ENCODE measurements at regions not wholly inside any gene's neighbourhood (a gene's known extent, or its start where the extent isn't known, plus 50 kb on each side); places are given as distances from the start of the nearest gene placed in this dataset.

DNA sequence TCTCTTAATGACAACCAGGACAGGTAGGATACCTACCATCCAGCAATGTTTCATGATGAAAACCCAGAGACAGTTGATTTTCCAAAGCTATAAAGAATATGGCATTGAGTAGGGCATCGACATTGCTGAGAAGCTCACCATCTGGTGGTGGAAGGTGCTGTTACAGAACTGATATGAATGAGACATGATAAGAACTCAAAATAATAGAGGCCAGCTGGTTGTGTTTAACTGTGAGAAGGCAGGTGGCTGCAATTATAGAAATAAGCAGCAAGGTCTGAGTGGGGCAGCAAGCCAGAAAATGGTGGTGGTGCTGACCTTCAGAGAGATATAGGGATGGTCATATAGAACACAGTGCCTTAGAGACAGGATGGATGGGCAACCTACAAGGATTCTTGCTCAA is 449.7 kb downstream of the BTG1 start:
- TF ChIP-seq, protein P1, sequence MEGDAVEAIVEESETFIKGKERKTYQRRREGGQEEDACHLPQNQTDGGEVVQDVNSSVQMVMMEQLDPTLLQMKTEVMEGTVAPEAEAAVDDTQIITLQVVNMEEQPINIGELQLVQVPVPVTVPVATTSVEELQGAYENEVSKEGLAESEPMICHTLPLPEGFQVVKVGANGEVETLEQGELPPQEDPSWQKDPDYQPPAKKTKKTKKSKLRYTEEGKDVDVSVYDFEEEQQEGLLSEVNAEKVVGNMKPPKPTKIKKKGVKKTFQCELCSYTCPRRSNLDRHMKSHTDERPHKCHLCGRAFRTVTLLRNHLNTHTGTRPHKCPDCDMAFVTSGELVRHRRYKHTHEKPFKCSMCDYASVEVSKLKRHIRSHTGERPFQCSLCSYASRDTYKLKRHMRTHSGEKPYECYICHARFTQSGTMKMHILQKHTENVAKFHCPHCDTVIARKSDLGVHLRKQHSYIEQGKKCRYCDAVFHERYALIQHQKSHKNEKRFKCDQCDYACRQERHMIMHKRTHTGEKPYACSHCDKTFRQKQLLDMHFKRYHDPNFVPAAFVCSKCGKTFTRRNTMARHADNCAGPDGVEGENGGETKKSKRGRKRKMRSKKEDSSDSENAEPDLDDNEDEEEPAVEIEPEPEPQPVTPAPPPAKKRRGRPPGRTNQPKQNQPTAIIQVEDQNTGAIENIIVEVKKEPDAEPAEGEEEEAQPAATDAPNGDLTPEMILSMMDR (IDR thresholded peaks at IDR 0.05; ENCODE audit: insufficient read depth, low read length), result no peak
- TF ChIP-seq POLR2AphosphoS5 (IDR thresholded peaks at IDR 0.05; ENCODE audit: low read depth) (no peak), GABPA (IDR thresholded peaks at IDR 0.05; ENCODE audit: low read depth) (no peak), SPI1 (IDR thresholded peaks at IDR 0.05; ENCODE audit: borderline replicate concordance, low read depth) (no peak)
- TF ChIP-seq, protein P2, sequence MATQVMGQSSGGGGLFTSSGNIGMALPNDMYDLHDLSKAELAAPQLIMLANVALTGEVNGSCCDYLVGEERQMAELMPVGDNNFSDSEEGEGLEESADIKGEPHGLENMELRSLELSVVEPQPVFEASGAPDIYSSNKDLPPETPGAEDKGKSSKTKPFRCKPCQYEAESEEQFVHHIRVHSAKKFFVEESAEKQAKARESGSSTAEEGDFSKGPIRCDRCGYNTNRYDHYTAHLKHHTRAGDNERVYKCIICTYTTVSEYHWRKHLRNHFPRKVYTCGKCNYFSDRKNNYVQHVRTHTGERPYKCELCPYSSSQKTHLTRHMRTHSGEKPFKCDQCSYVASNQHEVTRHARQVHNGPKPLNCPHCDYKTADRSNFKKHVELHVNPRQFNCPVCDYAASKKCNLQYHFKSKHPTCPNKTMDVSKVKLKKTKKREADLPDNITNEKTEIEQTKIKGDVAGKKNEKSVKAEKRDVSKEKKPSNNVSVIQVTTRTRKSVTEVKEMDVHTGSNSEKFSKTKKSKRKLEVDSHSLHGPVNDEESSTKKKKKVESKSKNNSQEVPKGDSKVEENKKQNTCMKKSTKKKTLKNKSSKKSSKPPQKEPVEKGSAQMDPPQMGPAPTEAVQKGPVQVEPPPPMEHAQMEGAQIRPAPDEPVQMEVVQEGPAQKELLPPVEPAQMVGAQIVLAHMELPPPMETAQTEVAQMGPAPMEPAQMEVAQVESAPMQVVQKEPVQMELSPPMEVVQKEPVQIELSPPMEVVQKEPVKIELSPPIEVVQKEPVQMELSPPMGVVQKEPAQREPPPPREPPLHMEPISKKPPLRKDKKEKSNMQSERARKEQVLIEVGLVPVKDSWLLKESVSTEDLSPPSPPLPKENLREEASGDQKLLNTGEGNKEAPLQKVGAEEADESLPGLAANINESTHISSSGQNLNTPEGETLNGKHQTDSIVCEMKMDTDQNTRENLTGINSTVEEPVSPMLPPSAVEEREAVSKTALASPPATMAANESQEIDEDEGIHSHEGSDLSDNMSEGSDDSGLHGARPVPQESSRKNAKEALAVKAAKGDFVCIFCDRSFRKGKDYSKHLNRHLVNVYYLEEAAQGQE (IDR thresholded peaks at IDR 0.05; ENCODE audit: insufficient replicate concordance, low read depth), result no peak
